Mesenchymal stem cell (in vitro differentiated cells and primary cell): ENCODE measurements at regions not wholly inside any gene's neighbourhood (a gene's known extent, or its start where the extent isn't known, plus 50 kb on each side); places are given as distances from the start of the nearest gene placed in this dataset.

Experiments
- DNase-seq: peaks from one replicate; pipeline ENCODE4 v3.0.0-alpha.2; 2013
- H2AFZ ChIP-seq: one replicate; pipeline ENCODE4 v1.6.1; 2013; ENCODE audit warnings: low read depth, mild to moderate bottlenecking, control low read depth, inconsistent platforms, low read length, moderate library complexity
- H2AK5ac ChIP-seq: 2 replicates; pipeline ENCODE4 v1.6.1; 2013; ENCODE audit warnings: low read length, moderate library complexity, mild to moderate bottlenecking, inconsistent platforms; ENCODE audit not compliant: severe bottlenecking
- H2BK120ac ChIP-seq: one replicate; pipeline ENCODE4 v1.6.1; 2013; ENCODE audit warnings: low read depth, mild to moderate bottlenecking, inconsistent platforms, low read length, moderate library complexity
- H2BK12ac ChIP-seq, 2 experiments: one replicate each; pipeline ENCODE4 v1.6.1; 2013; ENCODE audit warnings: inconsistent platforms in 2 of 2, low read length in 2 of 2, mild to moderate bottlenecking in 2 of 2, moderate library complexity in 2 of 2, control low read depth in 1 of 2
- H2BK15ac ChIP-seq: one replicate; pipeline ENCODE4 v1.6.1; 2013; ENCODE audit warnings: mild to moderate bottlenecking, low read depth, inconsistent platforms; ENCODE audit not compliant: poor library complexity, severe bottlenecking
- H2BK5ac ChIP-seq: 2 replicates; pipeline ENCODE4 v1.6.1; 2013; ENCODE audit warnings: low read depth, mild to moderate bottlenecking, low read length, control low read depth, inconsistent platforms; ENCODE audit not compliant: poor library complexity, severe bottlenecking
- H3K14ac ChIP-seq, 2 experiments: one replicate each; pipeline ENCODE4 v1.6.1; 2013; ENCODE audit warnings: inconsistent platforms in 2 of 2, low read length in 2 of 2, control low read depth in 1 of 2, mild to moderate bottlenecking in 1 of 2, moderate library complexity in 1 of 2
- H3K18ac ChIP-seq, 2 experiments: one replicate each; pipeline ENCODE4 v1.6.1; 2013; ENCODE audit warnings: inconsistent platforms in 2 of 2, low read length in 2 of 2, control low read depth in 1 of 2, low read depth in 1 of 2, mild to moderate bottlenecking in 1 of 2
- H3K23ac ChIP-seq, 2 experiments: one replicate each; pipeline ENCODE4 v1.6.1; 2013; ENCODE audit warnings: inconsistent platforms in 2 of 2, low read length in 2 of 2, mild to moderate bottlenecking in 2 of 2, moderate library complexity in 2 of 2, control low read depth in 1 of 2
- H3K27ac ChIP-seq: 2 replicates; pipeline ENCODE4 v1.5.1; 2013; ENCODE audit warnings: mild to moderate bottlenecking, moderate library complexity, low read length, control low read depth, inconsistent platforms; ENCODE audit not compliant: poor library complexity, severe bottlenecking
- H3K27me3 ChIP-seq, 2 experiments: 2 replicates each; pipeline versions ENCODE4 v1.6.1 to v1.7.0; 2013; ENCODE audit warnings: low read length in 2 of 2, mild to moderate bottlenecking in 2 of 2, moderate library complexity in 2 of 2, control low read depth in 1 of 2, inconsistent platforms in 1 of 2; ENCODE audit not compliant: control insufficient read depth in 1 of 2, insufficient read depth in 1 of 2
- H3K36me3 ChIP-seq, 2 experiments: 2 replicates each; pipeline versions ENCODE4 v1.6.1 to v1.7.0; 2013; ENCODE audit warnings: low read length in 2 of 2, control low read depth in 1 of 2, inconsistent platforms in 1 of 2, low read depth in 1 of 2, mild to moderate bottlenecking in 1 of 2; ENCODE audit not compliant: insufficient read depth in 2 of 2, control insufficient read depth in 1 of 2
- H3K4ac ChIP-seq, 2 experiments: one replicate each; pipeline ENCODE4 v1.6.1; 2013; ENCODE audit warnings: inconsistent platforms in 2 of 2, low read length in 2 of 2, mild to moderate bottlenecking in 2 of 2, moderate library complexity in 2 of 2, control low read depth in 1 of 2, low read depth in 1 of 2
- H3K4me1 ChIP-seq: 2 replicates; pipeline ENCODE4 v1.6.1; 2013; ENCODE audit warnings: low read depth, low read length, control low read depth; ENCODE audit not compliant: control insufficient read depth, insufficient read depth
- H3K4me2 ChIP-seq: 2 replicates; pipeline ENCODE4 v1.6.1; 2013; ENCODE audit warnings: low read length, mild to moderate bottlenecking, inconsistent platforms; ENCODE audit not compliant: poor library complexity, severe bottlenecking
- H3K4me3 ChIP-seq, 2 experiments: 2 replicates each; pipeline versions ENCODE4 v1.5.1 to v1.7.0; 2013; ENCODE audit warnings: low read length in 2 of 2, mild to moderate bottlenecking in 2 of 2, control low read depth in 1 of 2, low read depth in 1 of 2; ENCODE audit not compliant: insufficient read depth in 1 of 2
- H3K79me1 ChIP-seq: replicated peaks from 2 replicates; pipeline ENCODE4 v1.6.1; 2013; ENCODE audit warnings: mild to moderate bottlenecking, control low read depth, low read length, inconsistent platforms; ENCODE audit not compliant: poor library complexity, severe bottlenecking
- H3K9ac ChIP-seq: 2 replicates; pipeline ENCODE4 v1.7.0; 2013; ENCODE audit warnings: mild to moderate bottlenecking, low read length, moderate library complexity
- H3K9me3 ChIP-seq: 2 replicates; pipeline ENCODE4 v1.7.0; 2013; ENCODE audit warnings: mild to moderate bottlenecking, low read length; ENCODE audit not compliant: control insufficient read depth
- H4K8ac ChIP-seq: one replicate; pipeline ENCODE4 v1.6.1; 2013; ENCODE audit warnings: inconsistent platforms, mild to moderate bottlenecking, low read length, moderate library complexity
- H4K91ac ChIP-seq: one replicate; pipeline ENCODE4 v1.6.1; 2013; ENCODE audit warnings: mild to moderate bottlenecking, low read length, inconsistent platforms
- WGBS: methylation state at CpG from one replicate; pipeline ENCODE4 v1.1.7; 2013; ENCODE audit warnings: mixed read lengths; 5-methylcytosine and 5-hydroxymethylcytosine counted together

GRCh38 chr14:104245723-104246122 is 107.3 kb downstream of the KIF26A start:
- H3K9me3 ChIP-seq: peaks cover 9% of the 10 kb centered on the region
- H3K9ac ChIP-seq: no peak overlapping the region
- no peak overlapping the region for H3K23ac ChIP-seq
- no peak overlapping the region for H3K4ac ChIP-seq
- H3K36me3 ChIP-seq: no peaks in the 10 kb centered on the region
- H2AFZ ChIP-seq: no peak overlapping the region
- no peak overlapping the region for H2BK120ac ChIP-seq
- H2BK12ac ChIP-seq: no peak overlapping the region
- H3K27me3 ChIP-seq: no peaks in the 10 kb centered on the region
- no peak overlapping the region for H2AK5ac ChIP-seq
- no peak overlapping the region for H3K27ac ChIP-seq
- H4K91ac ChIP-seq: no peak overlapping the region
- H3K14ac ChIP-seq: no peak overlapping the region
- H2BK15ac ChIP-seq: no peak overlapping the region
- no peaks in the 10 kb centered on the region for H3K79me1 ChIP-seq
- no peaks in the 10 kb centered on the region for H3K4me1 ChIP-seq
- no peak overlapping the region for H3K18ac ChIP-seq
- no peak for DNase-seq
- no peak overlapping the region for H3K4me2 ChIP-seq
- no peak overlapping the region for H2BK5ac ChIP-seq
- H3K4me3 ChIP-seq: no peak overlapping the region
- no peak overlapping the region for H4K8ac ChIP-seq
- WGBS: 83% methylated on average over 1 of the region's 2 CpGs

GRCh38 chr14:104246401-104247335 is 108.3 kb downstream of the KIF26A start:
- no peak overlapping the region for H3K4me2 ChIP-seq
- H3K4me1 ChIP-seq: no peaks in the 10 kb centered on the region
- no peak overlapping the region for H4K8ac ChIP-seq
- no peak overlapping the region for H3K27ac ChIP-seq
- no peak for DNase-seq
- H2AFZ ChIP-seq: no peak overlapping the region
- H3K79me1 ChIP-seq: no peaks in the 10 kb centered on the region
- H2BK12ac ChIP-seq: no peak overlapping the region
- no peak overlapping the region for H2BK15ac ChIP-seq
- no peak overlapping the region for H2AK5ac ChIP-seq
- no peak overlapping the region for H3K4me3 ChIP-seq
- H2BK5ac ChIP-seq: no peak overlapping the region
- no peak overlapping the region for H3K14ac ChIP-seq
- 80% methylated on average over 19 of the region's 19 CpGs for WGBS
- no peak overlapping the region for H2BK120ac ChIP-seq
- H3K36me3 ChIP-seq: no peaks in the 10 kb centered on the region
- H3K18ac ChIP-seq: no peak overlapping the region
- no peak overlapping the region for H3K4ac ChIP-seq
- H3K23ac ChIP-seq: no peak overlapping the region
- H3K27me3 ChIP-seq: no peaks in the 10 kb centered on the region
- H3K9ac ChIP-seq: no peak overlapping the region
- H4K91ac ChIP-seq: no peak overlapping the region
- peaks cover 9% of the 10 kb centered on the region for H3K9me3 ChIP-seq

GRCh38 chr14:104247336-104248202 is 109.2 kb downstream of the KIF26A start:
- Histone ChIP-seq H3K27me3 (no peaks in the 10 kb centered on the region), H2AFZ (no peak overlapping the region), H3K9ac (no peak overlapping the region), H3K4me1 (no peaks in the 10 kb centered on the region), H3K79me1 (no peaks in the 10 kb centered on the region), H4K91ac (no peak overlapping the region), H3K18ac (no peak overlapping the region), H3K23ac (no peak overlapping the region), H3K9me3 (peaks cover 9% of the 10 kb centered on the region), H3K4me2 (no peak overlapping the region), H4K8ac (no peak overlapping the region), H3K27ac (no peak overlapping the region), H3K4ac (no peak overlapping the region), H2BK12ac (no peak overlapping the region), H3K14ac (no peak overlapping the region), H2BK5ac (no peak overlapping the region), H3K4me3 (no peak overlapping the region), H2BK15ac (no peak overlapping the region), H2BK120ac (no peak overlapping the region), H2AK5ac (no peak overlapping the region), H3K36me3 (no peaks in the 10 kb centered on the region)
- WGBS: 85% methylated on average over 24 of the region's 24 CpGs
- DNase-seq: no peak
